MCF 10A (cell line): ENCODE measurements at regions not wholly inside any gene's neighbourhood (a gene's known extent, or its start where the extent isn't known, plus 50 kb on each side); places are given as distances from the start of the nearest gene placed in this dataset.

Experiments
- BruUV-seq: library from RNA; stranded (reverse); fragments of 400-500 nt; replicated peaks from 2 replicates; lab custom pipeline; 2021; lab: Mats Ljungman, UMichigan
- CTCF ChIA-PET: fragments of 300-600 bp; sonication (Branson Sonifier 250); formaldehyde crosslinking; extraction: SDS; loops from one replicate; lab custom pipeline; 2021; ENCODE audit warnings: antibody characterized with exemption, inconsistent platforms; lab: Yijun Ruan, JAX
- POLR2A ChIA-PET: fragments of 300-600, 350-650 bp; sonication (Branson Sonifier 250); formaldehyde crosslinking; extraction: SDS; loops from one replicate; lab custom pipeline; 2020; ENCODE audit warnings: antibody characterized with exemption, inconsistent platforms; lab: Yijun Ruan, JAX
- DNase-seq: peaks from one replicate; pipeline ENCODE4 v3.0.0-alpha.2; 2018; ENCODE audit not compliant: unreplicated experiment
- H3K27ac Mint-ChIP-seq: one replicate; pipeline ENCODE4 v1.8.0; 2022; ENCODE audit warnings: mild to moderate bottlenecking, low read depth, mixed read lengths; ENCODE audit not compliant: unreplicated experiment
- H3K27me3 Mint-ChIP-seq: one replicate; pipeline ENCODE4 v1.8.0; 2022; ENCODE audit warnings: mixed read lengths; ENCODE audit not compliant: insufficient read depth, unreplicated experiment
- H3K36me3 Mint-ChIP-seq: one replicate; pipeline ENCODE4 v1.8.0; 2022; ENCODE audit warnings: mild to moderate bottlenecking, moderate library complexity, mixed read lengths; ENCODE audit not compliant: insufficient read depth, unreplicated experiment
- H3K4me1 Mint-ChIP-seq: one replicate; pipeline ENCODE4 v1.8.0; 2022; ENCODE audit warnings: mixed read lengths; ENCODE audit not compliant: insufficient read depth, unreplicated experiment
- H3K4me3 Mint-ChIP-seq: one replicate; pipeline ENCODE4 v1.8.0; 2022; ENCODE audit warnings: mild to moderate bottlenecking, moderate library complexity, mixed read lengths; ENCODE audit not compliant: unreplicated experiment
- H3K9me3 Mint-ChIP-seq: one replicate; pipeline ENCODE4 v1.8.0; 2022; ENCODE audit warnings: mixed read lengths; ENCODE audit not compliant: unreplicated experiment
- CTCF ChIP-seq: fragments of 200-600 bp; IDR thresholded peaks from one replicate; pipeline ENCODE4 v1.8.0; 2022; ENCODE audit warnings: antibody characterized with exemption, mild to moderate bottlenecking; ENCODE audit not compliant: unreplicated experiment
- intact Hi-C: fragments of 100-400 bp; cut with micrococcal nuclease; formaldehyde crosslinking; loops from 2 replicates; pipeline ENCODE4 v1.14.1; 2022

GRCh38 chr13:39822437-39822836 is 167.0 kb downstream of the COG6 start:
- intact Hi-C loops, result no loop called here
- H3K27me3 Mint-ChIP-seq, result no peaks in the 10 kb centered on the region
- no TSS peak for BruUV-seq
- DNase-seq, result peak; percentile 6
- no peaks in the 10 kb centered on the region for H3K36me3 Mint-ChIP-seq
- H3K4me3 Mint-ChIP-seq, result no peak overlapping the region
- ChIA-PET POLR2A (no interaction called here), CTCF (no interaction called here)
- no peaks in the 10 kb centered on the region for H3K9me3 Mint-ChIP-seq
- TF ChIP-seq CTCF, result no peak
- no peak overlapping the region for H3K27ac Mint-ChIP-seq
- H3K4me1 Mint-ChIP-seq, result peaks cover 7% of the 10 kb centered on the region

GRCh38 chr13:39823063-39823713 is 167.7 kb downstream of the COG6 start:
- ChIA-PET CTCF (no interaction called here), POLR2A (no interaction called here)
- no TSS peak for BruUV-seq

GRCh38 chr13:39825886-39826285 is 170.4 kb downstream of the COG6 start:
- peaks cover 7% of the 10 kb centered on the region for H3K4me1 Mint-ChIP-seq
- BruUV-seq, result no TSS peak
- TF ChIP-seq CTCF, result no peak
- no peak overlapping the region for H3K27ac Mint-ChIP-seq
- H3K9me3 Mint-ChIP-seq, result no peaks in the 10 kb centered on the region
- intact Hi-C loops, result no loop called here
- no peak overlapping the region for H3K4me3 Mint-ChIP-seq
- H3K27me3 Mint-ChIP-seq, result no peaks in the 10 kb centered on the region
- DNase-seq, result no peak
- H3K36me3 Mint-ChIP-seq, result no peaks in the 10 kb centered on the region
- CTCF ChIA-PET, result interaction anchor here (0.7 to 1.0 kb wide), 2 partner anchors 98 to 129 kb away, joined by 3 to 7 read pairs; no protein-coding TSS in a partner anchor
- POLR2A ChIA-PET, result interaction anchor here (0.6 to 1.4 kb wide), 3 partner anchors 13 to 87 kb away, joined by 3 read pairs; no protein-coding TSS in a partner anchor

More at GRCh38 chr13:39823063-39823713, 167.7 kb downstream of the COG6 start:
- TF ChIP-seq CTCF, result no peak
- H3K36me3 Mint-ChIP-seq, result no peaks in the 10 kb centered on the region
- intact Hi-C loops, result no loop called here
- H3K4me1 Mint-ChIP-seq, result peaks cover 7% of the 10 kb centered on the region
- H3K4me3 Mint-ChIP-seq, result no peak overlapping the region
- no peaks in the 10 kb centered on the region for H3K9me3 Mint-ChIP-seq
- no peaks in the 10 kb centered on the region for H3K27me3 Mint-ChIP-seq
- no peak for DNase-seq
- no peak overlapping the region for H3K27ac Mint-ChIP-seq

GRCh38 chr13:39835253-39835652 is 179.8 kb downstream of the COG6 start:
- DNase-seq, result peak; percentile 4
- intact Hi-C loops, result no loop called here
- TF ChIP-seq CTCF, result no peak
- no TSS peak for BruUV-seq
- Mint-ChIP-seq H3K36me3 (no peaks in the 10 kb centered on the region), H3K27me3 (no peaks in the 10 kb centered on the region), H3K9me3 (no peaks in the 10 kb centered on the region), H3K27ac (no peak overlapping the region), H3K4me1 (no peaks in the 10 kb centered on the region), H3K4me3 (no peak overlapping the region)
- ChIA-PET POLR2A (interaction anchor here (0.6 kb wide), 1 partner anchor 399 kb away, joined by 3 read pairs; no protein-coding TSS in a partner anchor), CTCF (interaction anchor here (0.6 kb wide), 1 partner anchor 775 kb away, joined by 3 read pairs; no protein-coding TSS in a partner anchor)
